Fibroblast of skin of scalp (primary cell): ENCODE measurements at regions not wholly inside any gene's neighbourhood (a gene's known extent, or its start where the extent isn't known, plus 50 kb on each side); places are given as distances from the start of the nearest gene placed in this dataset.
"Not testable (repeated sequence)": the region's sequence is repeated elsewhere in the genome, so short reads cannot be mapped to it uniquely, and the experiment has no call there.

Experiments used
- DNase-seq: peaks from one replicate; pipeline ENCODE4 v3.0.0-alpha.2; 2013

DNA sequence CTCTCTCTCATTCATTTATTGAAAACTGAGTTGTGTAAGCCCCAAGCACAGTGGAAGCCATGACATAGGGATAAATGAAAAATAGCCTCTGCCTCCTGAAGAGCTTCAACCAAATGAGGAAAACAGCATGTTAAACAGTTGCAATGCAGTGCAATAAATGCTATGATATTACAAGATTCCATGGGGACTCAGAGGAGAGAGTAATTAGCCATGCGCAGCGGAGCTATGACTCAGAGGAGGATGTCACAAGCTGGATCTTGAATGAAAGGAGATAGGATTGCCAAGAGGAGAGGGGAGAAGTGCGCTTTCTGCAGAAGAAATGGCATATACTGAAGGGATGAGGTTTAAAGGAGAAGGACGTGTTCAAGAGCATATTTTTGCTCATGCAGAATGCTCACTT, 231.3 kb upstream of the PLXNA2 start:
- peak; percentile 31 for DNase-seq

DNA sequence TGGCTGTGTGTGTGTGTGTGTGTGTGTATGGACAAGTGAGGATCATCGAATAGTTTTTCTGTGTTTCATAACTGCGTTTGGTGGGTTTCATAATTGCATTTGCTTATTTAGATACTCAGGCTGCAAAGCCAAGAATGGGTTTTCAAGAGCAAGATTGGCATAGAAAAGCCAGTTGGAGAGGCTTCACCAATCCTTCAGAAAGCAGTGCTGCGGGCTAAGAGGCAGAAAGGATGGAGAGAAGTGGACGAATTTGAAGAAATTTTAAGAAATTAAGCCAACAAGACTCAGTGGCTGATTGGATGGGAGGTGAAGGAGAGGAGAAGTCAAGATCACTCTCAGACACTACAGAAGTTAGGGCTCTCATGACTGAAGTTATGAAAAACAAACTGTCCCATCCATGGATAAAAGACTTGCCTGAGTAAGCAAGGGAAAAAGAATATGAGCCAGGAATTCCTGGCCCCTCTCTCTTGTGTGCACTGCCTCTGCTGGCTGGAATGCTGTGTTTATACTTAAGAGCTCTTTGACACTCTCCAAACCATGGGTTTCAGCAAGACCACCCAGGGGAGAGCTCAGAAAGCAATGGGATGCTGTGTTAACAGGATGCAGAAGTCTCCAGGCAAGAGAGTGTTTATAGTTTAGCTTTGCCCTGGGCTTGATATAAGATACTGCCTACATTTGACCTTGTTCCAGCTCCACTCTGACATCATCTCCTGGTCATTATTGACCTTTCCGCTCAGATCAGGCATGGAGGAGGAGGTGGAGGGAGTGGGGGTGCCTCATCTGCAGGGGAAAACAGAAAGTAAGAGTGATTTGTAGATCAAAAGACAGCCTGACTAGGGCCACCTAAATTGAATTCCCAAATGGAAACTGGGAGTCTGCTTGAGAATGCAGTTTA, 232.0 kb upstream of the PLXNA2 start:
- DNase-seq: peak; percentile 36

DNA sequence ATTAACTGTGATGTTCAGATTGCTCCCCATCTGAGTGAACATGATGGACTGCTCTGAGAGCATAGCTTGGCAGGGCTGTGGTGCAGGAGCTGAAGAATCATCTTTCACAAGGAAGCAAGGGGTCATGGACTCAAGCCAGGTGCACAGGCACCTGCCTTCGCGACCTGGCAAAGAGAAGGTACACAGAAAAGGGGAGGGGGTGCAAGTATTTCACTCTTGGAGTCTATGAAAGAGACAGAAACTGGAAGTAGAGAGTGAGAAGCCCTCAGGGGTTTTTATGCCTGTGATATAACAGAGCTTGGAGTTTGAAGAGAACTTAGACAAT, 232.6 kb upstream of the PLXNA2 start:
- DNase-seq: no peak

DNA sequence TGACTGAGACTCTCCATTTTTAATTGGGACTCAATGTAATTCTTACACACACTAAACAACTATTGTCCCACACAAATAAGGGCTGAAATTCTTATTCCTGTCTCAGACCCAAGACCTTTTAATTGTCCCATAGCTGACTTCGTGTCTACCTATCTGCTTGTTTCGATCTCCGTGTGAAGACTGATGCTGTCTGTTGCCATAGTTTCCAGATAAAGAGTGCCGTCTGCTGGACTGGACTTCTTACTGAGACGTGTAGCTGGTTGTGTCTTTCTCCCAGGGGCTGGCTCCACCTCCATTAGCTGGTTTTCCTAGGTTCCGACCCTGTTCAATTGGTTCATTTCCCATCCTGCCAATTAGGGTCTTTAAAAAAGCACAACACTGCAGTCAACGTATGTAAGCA, 235.3 kb upstream of the PLXNA2 start:
- DNase-seq: no peak

DNA sequence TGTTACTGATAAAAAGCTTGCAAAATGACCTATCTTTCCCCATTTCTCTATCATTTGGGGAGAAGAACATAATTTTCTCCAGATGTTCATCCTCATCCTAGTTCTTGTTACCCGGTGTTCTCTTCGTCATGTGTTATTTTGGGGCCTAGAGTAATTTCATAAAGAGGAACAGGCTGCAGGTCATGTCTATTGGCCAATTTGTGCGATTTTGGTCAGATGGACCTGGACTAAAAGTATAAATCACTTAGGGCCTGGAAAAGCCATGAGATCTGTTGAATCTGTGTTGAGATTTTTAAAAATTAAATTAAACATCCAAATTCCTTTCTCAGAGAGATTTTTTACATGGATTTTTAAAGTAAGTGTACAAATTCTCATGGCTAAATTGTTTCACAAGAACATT, 241.3 kb upstream of the PLXNA2 start:
- DNase-seq: no peak

DNA sequence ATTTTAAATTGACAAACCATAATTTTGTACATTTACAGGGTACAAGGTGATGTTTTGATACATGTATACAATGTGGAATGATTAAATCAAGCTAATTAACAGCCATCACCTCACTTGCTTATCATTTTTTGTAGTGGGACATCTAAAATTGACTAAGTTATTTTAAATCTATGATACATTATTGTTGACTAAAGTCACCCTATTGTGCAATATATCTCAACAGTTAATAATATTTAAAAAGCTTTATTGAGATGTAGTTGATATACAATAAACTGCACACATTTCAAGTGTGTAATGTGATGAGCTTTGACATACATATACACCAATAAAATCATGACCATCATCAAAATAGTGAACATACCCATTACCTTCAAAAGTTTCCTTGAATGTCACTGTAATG, 242.5 kb upstream of the PLXNA2 start:
- no peak for DNase-seq

DNA sequence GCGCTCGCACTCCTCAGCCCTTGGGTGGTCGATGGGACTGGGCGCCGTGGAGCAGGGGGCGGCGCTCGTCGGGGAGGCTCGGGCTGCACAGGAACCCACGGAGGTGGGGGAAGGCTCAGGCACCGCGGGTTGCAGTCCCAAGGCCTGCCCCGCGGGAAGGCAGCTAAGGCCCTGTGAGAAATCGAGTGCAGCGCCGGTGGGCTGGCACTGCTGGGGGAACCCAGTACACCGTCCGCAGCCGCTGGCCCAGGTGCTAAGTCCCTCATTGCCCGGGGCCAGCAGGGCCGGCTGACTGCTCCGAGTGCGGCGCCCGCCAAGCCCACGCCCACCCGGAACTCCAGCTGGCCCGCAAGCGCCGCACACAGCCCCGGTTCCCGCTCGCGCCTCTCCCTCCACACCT, 244.2 kb upstream of the PLXNA2 start:
- not testable (repeated sequence) for DNase-seq

DNA sequence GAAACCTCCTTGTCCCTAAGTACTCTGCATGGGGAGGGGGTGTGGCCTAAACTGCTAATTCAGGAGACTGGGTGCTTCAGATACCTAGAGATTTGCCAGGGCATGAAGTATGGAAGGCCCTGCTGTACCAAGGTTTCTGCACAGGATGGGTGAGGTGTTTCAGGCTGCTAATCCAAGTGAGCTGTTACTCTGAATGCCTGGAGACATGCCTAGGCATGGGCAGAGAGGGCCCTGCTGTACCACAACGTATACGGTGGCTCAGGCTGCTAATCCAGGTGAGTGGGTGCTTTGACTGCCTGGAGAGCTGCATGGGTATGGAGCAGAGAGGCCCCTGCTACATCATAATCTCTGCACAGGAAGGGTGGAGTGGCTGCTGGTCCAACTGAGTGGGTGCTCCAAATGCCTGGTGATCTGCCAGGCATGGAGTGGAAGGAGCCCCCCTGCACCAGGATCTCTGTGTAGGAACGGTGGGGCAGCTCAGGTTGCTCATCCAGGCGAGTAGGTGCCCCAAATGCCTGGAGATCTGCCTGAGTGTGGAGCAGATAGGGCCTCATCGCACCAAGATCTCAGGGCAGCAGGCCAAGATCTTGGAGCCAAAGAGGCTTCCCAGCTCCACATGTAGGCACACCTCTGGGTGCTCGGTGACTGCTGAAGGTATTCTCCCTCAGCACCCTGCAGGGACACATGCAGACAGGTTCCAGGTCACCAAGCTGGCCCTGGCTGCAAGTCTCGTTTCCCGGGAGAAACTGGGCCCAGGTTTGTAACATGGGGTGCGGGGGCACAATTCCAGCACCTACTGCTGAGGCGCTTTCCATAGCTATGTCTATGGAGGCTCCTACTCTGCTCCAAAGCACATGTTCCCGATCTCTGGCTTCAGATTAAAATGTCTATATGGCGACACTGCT, 252.5 kb upstream of the PLXNA2 start:
- DNase-seq: no peak

DNA sequence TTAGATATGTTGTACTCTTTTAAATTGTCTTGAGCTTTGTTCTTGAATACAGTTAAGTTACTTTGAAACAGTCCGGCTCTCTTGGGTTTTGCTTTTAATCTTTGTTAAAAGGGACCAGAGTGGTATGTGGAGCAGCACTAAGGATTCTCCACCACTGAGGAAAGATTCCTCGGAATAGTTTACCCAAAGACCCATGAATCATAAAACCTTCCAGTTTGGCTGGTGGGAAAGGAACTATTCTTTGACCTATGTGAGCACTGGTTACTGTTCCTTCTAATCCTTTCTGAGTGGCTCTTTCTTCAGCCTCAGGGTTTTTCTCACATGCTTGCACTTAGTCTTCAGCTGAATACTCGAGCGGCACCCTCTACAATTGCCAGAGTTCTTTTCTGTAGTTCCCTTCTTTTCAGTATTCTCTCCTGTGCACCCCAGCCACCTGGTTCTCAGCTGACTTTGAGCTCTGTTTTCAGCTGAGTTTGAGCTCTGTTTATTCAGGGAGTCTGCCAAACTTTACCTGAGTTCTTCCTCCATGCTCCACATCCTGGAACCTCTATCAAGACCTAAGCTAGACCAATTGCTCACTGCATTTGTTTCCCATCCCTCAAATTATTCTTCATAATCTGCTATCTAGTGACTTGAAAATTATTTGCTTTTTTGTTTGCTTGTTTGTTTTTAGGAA, 253.8 kb upstream of the PLXNA2 start:
- DNase-seq: no peak

DNA sequence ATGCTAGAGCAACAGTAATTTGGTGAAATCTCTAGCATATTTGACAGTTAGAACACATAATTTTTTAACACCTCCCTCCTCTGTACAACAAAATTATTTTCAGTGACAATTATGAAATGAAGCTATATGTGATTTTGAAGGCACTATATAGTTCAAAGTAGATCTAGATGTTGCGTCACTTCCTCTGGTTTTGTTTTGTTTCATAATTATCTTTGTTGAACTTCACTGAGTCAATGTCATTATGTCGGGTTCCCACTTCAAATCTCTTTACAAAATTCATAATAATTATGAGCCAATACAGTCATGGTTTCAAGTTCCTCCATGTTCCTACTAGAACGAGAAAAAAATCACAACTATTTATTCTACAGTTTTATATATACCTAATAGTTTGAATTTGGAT, 254.8 kb upstream of the PLXNA2 start:
- DNase-seq: no peak

DNA sequence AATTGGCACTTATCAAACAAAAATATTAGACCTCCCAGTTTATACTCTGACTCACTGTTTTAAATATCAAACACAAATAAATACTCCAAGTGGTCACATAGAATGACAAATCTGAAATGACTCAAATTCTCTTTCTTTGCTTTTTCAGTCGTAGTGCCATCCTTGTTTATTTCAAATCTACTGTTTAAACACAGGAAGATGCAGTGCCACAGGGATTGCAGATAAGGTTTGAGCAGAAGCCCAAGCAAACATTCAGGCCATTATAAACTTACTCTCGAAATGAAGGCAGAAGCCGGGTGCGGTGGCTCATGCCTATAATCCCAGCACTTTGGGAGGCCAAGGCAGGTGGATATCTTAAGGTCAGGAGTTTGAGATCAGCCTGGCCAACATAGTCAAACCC, 255.4 kb upstream of the PLXNA2 start:
- DNase-seq: no peak

DNA sequence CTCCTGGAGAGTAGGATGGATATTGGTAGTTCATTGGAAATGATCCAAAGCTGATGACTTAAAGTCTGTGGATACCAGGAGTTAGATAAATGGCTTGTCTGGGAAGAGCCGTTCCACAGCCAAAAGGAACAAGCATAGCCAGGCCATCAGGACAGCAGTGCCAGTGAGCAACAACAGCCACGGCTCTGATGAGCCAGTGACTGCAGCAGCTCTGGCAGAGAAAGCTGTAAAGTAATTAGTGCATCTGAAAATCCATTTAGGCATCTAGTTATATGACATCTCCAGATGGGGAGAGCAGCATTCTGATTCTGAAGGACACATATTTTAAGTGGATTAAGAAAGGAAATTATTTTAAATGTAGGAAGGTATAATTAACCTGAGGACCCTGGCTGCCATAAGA, 256.2 kb upstream of the PLXNA2 start:
- DNase-seq: no peak

DNA sequence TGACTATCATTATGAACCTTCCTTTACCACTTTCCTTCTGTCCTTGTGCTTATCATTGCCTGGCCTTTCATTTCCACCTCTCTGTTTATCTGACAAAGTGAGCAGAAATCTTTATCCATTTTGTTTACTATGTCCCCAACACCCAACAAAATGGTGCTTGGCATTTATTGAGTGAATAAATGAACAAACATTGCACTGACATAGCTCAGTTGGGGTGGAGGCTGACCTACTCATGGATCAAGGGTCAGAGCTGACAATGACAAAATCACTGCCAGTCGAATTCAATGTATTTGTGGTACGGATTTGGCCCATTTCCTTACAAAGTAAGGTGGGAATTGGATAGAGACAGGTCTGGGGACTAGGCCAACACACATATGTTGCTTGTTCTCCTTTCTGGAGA, 257.4 kb upstream of the PLXNA2 start:
- DNase-seq: no peak

DNA sequence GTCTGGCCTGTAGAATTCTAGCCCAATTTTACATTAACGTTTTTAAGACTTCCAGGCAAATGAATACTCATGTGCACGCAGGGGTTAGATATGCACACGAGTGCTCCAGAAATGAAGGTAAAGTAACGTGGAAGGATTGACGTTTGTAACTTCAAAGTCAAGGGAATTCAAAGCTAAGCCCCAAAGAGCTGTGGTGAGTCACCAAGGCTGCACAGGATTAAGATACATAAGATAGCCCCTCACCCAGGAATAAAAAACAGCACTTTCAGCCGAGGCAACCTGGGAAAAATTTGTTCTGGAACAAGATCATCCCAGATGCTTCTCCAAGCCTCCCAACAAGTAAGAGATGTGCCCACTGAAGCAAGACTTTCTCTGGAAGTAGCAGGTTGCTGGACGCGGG, 259.6 kb upstream of the PLXNA2 start:
- no peak for DNase-seq

DNA sequence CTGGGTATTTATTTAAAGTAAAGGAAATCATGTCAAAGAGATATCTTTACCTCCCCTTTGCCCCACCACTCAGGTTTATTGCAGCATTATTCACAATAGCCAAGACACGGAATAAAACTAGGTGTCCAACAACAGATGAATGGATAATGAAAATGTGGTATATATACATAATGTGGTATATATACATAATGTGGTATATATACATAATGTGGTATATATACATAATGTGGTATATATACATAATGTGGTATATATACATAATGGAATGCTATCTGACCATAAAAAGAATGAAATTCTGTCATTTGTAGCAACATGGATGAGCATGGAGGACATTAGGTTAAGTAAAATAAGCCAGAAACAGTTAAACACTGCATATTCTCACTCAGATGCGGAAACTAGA, 262.6 kb upstream of the PLXNA2 start:
- no peak for DNase-seq

DNA sequence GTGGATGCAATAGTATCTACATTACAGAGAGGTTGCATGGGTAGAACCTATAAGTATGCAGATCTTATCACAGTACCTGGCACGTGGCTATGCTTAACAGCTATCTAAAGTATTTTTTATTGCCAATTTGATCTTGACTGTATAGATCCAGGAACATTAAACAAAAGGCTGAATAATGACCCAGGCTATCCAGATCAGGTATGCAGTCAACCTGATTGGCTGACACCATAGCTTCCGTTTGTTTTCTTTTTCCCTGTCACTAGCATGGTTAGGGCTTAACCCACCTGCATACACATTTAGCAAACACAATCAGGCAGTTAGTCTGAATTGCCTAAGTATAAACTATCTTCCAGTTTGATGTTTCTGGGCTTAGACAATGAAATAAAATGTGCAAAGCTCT, 264.9 kb upstream of the PLXNA2 start:
- DNase-seq: no peak

DNA sequence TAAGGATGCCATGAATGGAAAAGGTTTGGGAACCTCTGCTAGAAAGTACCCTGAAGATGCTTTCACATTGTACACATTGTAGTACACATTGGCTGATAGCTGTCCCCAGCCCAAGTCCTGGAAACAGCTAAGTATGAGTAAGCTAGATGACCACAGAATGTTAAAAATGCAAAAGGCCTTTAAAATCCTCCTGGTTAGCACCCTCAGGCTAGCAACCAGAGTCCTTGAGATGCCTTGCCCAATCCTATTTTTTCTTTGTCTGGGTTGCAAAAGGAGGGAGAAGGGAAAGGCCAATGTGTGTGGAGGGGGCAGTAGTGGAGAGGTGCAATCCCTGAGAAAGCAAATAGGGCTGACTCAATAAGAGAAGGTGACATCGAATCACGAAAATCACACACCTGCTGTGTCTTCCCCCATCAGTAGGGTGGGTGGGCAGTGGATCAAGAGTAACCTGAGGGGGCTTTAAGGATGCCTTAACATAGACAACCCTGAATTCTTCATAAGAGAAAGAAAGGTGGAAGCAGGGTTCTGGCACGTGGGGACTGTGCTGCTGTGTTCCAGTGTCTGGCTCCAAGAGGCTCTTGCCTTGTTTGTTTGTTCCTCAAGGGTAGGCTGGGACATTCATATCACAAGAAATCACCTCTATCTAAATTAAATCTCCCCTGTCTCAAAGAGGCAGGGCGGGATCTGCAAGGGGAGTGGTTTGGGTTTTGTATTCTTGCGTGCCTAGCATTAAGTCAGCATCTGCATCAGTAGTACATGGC, 266.2 kb upstream of the PLXNA2 start:
- peak; percentile 77 for DNase-seq

DNA sequence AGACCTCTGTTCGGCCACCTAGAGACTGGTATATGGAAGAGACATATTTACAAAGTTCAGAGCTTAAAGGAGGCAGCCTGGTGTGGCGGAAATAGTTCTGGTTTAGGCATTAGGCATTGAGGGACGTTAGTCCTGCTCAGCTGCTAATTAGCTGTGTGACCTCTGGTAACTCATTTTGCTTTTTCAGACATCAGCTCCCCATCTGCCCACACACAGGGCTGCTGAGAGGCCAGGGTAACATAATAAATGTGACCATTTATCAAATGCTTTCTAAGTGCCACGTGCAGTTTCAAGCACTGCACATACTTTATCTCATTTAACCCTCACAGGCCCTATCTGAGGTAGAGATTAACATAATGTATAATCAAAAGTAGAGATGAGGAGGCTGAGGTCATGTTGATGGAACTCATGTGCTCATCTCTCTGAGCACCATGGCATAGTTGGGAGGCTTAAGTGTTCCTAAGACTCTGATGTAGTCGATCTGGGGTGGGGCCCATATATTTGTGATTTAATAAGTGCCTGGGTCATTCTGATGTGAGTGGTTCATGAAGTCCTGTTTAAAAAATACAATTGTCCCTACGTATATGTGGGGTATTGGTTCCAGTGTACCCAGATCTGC, 267.2 kb upstream of the PLXNA2 start:
- no peak for DNase-seq

DNA sequence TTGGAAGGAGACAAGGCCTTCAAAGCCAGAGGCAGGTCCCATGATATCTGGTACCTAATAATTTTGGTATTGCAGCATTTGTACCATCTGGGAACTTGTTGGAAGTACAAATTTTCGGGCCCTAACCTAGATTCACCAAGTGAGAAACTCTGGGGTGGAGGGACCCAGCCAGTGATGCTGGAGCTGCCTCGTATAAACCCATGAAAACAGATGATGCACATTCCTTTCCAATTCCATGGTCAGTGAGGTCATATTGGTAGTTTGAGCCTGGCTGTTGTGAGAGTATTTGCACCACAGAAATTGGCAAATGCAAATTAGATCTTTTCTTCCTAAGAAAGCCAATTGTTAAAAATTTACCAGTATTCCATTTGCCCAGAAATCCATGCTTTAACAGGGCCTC, 269.6 kb upstream of the PLXNA2 start:
- no peak for DNase-seq

DNA sequence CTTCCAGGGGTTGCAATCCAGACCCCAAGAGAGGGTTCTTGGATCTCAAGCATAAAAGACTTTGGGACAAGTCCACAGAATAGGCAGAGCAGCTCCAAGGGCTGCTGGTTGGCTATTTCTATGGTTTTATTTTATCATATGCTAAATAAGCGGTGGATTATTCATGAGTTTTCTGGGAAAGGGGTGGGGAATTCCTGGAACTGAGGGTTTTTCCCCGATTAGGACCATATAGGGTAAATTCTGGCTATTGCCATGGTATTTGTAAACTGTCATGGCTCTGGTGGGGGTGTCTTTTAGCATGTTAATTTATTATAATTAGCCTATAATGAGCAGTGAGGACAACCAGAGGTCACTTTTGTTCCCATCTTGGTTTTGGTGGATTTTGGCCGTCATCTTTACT, 270.9 kb upstream of the PLXNA2 start:
- DNase-seq: no peak

DNA sequence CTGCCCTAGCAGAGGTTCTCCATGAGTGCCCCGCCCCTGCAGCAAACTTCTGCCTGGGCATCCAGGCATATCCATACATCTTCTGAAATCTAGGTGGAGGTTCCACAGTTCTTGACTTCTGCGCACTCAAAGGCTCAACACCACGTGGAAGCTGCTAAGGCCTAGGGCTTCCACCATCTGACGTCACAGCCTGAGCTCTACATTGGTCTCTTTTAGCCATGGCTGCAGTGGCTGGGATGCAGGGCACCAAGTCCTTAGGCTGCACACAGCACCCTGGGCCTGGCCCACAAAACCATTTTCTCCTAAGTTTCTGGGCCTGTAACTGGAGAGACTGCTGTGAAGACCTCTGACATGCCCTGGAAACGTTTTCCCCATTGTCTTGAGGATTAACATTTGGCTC, 272.6 kb upstream of the PLXNA2 start:
- DNase-seq: no peak

DNA sequence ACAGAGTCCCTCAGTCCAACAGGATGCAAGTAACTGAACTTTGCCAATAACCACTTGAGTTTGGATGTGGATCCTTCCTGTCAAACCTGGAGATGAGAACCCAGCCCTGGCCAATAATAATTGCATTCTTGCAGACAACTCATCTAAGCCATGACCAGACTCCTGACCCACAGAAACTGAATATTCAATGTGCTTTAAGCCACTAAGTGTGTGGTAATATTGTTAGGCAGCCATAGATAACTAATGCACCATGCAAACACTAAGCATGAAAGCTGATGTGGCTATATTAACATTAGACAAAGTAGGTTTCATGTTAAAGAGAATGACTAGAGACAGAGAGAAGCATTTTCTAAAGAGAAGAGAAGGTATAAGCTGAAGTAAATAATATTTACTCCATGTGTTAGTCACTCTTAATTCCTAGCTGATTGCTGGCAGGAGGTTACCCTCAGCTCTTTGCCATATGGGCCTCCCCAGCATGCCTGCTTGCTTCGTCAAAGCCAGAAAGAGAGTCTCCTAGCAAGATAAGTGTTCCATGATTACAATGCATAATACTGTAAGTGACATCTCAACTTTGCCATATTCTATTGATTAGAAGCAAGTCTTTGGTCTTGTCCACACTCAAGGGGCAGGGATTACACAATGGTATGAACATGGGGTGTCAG, 276.4 kb upstream of the PLXNA2 start:
- no peak for DNase-seq
